Activated naive CD8-positive, alpha-beta T cell treated with anti-CD3 and anti-CD28 coated beads, Interleukin-2, amount 10 ng/mL, durations not matched to agents 7 days and 5 days (primary cell): ENCODE measurements at regions not wholly inside any gene's neighbourhood (a gene's known extent, or its start where the extent isn't known, plus 50 kb on each side); places are given as distances from the start of the nearest gene placed in this dataset.

Experiments
- ATAC-seq: fragments of 150-1000 bp; cut with Tn5 transposase; one replicate; pipeline ENCODE4 v1.10.0; 2021; ENCODE audit warnings: low read depth, moderate library complexity
- POLR2A ChIA-PET: fragments of 350-600 bp; sonication (Branson Sonifier 250); formaldehyde crosslinking; loops from one replicate; lab custom pipeline; 2021; ENCODE audit warnings: antibody characterized with exemption; lab: Charles Lee
- DNase-seq: peaks from one replicate; pipeline ENCODE4 v3.0.0; 2021
- H3K27ac Mint-ChIP-seq: one replicate; pipeline ENCODE4 v1.8.0; 2022; ENCODE audit warnings: mild to moderate bottlenecking, mixed read lengths
- H3K27me3 Mint-ChIP-seq: one replicate; pipeline ENCODE4 v1.8.0; 2022; ENCODE audit warnings: mild to moderate bottlenecking, moderate library complexity, mixed read lengths
- H3K36me3 Mint-ChIP-seq: one replicate; pipeline ENCODE4 v1.8.0; 2021; ENCODE audit warnings: mild to moderate bottlenecking, mixed read lengths
- H3K4me1 Mint-ChIP-seq: one replicate; pipeline ENCODE4 v1.8.0; 2021; ENCODE audit warnings: mixed read lengths
- H3K4me3 Mint-ChIP-seq: one replicate; pipeline ENCODE4 v1.8.0; 2022; ENCODE audit warnings: mild to moderate bottlenecking, moderate library complexity, mixed read lengths
- H3K9me3 Mint-ChIP-seq: one replicate; pipeline ENCODE4 v1.8.0; 2021; ENCODE audit warnings: mixed read lengths

DNA sequence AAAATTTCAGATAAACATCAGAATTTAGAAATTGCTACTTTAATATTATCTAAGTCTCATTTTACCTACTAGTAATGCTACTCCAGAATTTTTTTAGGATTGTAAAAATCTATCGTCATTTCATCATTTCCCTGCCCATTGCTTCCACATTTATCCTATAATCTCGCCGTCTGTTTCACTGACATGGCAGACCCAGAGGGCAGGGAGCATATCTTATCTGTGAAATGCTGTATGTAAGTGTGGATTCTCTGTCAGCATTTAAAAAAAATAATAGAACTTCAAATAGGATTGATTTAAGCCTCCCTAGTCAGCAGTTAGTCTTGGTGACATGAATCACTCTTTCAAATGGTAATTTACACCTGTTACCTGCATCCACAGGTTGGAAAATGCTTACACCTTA, 314.4 kb downstream of the PCDH7 start:
- ATAC-seq (no peak), DNase-seq (no peak)
- POLR2A ChIA-PET = no interaction called here
- Mint-ChIP-seq H3K27me3 (no peaks in the 10 kb centered on the region), H3K4me1 (no peaks in the 10 kb centered on the region), H3K27ac (no peak overlapping the region), H3K36me3 (no peaks in the 10 kb centered on the region), H3K4me3 (no peak overlapping the region), H3K9me3 (no peaks in the 10 kb centered on the region)

DNA sequence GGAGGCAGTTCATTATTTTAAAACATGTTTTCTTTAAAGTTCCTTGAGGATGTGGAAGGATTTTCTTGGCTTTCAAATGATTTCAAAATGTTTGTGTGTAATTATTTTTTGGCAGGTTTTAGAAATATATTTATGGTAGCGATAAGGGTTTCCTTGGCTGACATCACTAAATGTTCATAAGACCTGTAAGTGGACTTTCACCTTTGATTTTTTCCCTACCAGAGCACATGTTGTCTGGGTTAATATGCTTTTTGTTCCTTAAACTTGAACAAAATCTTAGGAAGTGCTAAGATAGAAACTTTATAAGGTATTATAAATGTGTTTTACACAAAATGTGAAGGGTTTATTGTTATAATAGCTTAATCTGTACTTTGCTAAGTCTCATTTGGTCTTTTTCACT, 315.6 kb downstream of the PCDH7 start:
- Mint-ChIP-seq H3K36me3 (no peaks in the 10 kb centered on the region), H3K27me3 (no peaks in the 10 kb centered on the region), H3K9me3 (no peaks in the 10 kb centered on the region), H3K4me1 (no peaks in the 10 kb centered on the region), H3K27ac (no peak overlapping the region), H3K4me3 (no peak overlapping the region)
- POLR2A ChIA-PET = no interaction called here
- DNase-seq = no peak
- ATAC-seq = no peak

GRCh38 chr4:31037703-31038102, 317.5 kb downstream of the PCDH7 start:
- H3K27me3 Mint-ChIP-seq = no peaks in the 10 kb centered on the region
- ATAC-seq = no peak
- H3K36me3 Mint-ChIP-seq = no peaks in the 10 kb centered on the region
- no peaks in the 10 kb centered on the region for H3K9me3 Mint-ChIP-seq
- DNase-seq = no peak
- no peak overlapping the region for H3K4me3 Mint-ChIP-seq
- no peak overlapping the region for H3K27ac Mint-ChIP-seq
- POLR2A ChIA-PET = no interaction called here
- H3K4me1 Mint-ChIP-seq = no peaks in the 10 kb centered on the region

- Mint-ChIP-seq H3K4me1 (no peaks in the 10 kb centered on the region), H3K27ac (no peak overlapping the region), H3K9me3 (no peaks in the 10 kb centered on the region), H3K4me3 (no peak overlapping the region), H3K36me3 (no peaks in the 10 kb centered on the region), H3K27me3 (no peaks in the 10 kb centered on the region)
- no peak for ATAC-seq
- POLR2A ChIA-PET = no interaction called here
- DNase-seq = no peak
Measured at GRCh38 chr4:31039382-31039781, 319.2 kb downstream of the PCDH7 start.

- H3K36me3 Mint-ChIP-seq = no peaks in the 10 kb centered on the region
- DNase-seq (no peak), ATAC-seq (no peak)
- POLR2A ChIA-PET = no interaction called here
- H3K4me1 Mint-ChIP-seq = no peaks in the 10 kb centered on the region
- H3K27ac Mint-ChIP-seq = no peak overlapping the region
- no peaks in the 10 kb centered on the region for H3K27me3 Mint-ChIP-seq
- no peaks in the 10 kb centered on the region for H3K9me3 Mint-ChIP-seq
- no peak overlapping the region for H3K4me3 Mint-ChIP-seq
Measured at GRCh38 chr4:31040106-31040505, 319.9 kb downstream of the PCDH7 start.

DNA sequence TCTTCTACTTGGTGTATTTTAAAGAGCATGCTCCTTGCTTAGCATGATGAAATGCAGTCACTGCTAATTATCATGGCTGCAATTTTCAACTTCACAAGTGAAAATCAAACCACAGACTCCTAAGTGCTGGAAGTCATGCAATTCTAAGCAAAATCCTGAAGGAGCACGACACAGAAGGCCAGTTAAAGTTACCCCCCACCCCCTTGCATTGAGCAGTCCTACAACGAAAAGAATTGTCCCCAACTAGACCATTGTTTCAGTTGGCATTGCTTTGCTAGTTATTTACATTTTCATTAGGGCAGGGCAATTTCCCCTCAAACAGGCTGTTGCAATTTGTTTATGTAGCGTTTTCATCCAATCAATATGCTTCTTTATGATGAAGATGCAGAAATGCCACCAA, 321.2 kb downstream of the PCDH7 start:
- no peaks in the 10 kb centered on the region for H3K27me3 Mint-ChIP-seq
- ATAC-seq = no peak
- POLR2A ChIA-PET = no interaction called here

GRCh38 chr4:31041853-31042252, 321.7 kb downstream of the PCDH7 start:
- DNase-seq (no peak), ATAC-seq (no peak)
- Mint-ChIP-seq H3K9me3 (no peaks in the 10 kb centered on the region), H3K36me3 (no peaks in the 10 kb centered on the region), H3K27me3 (no peaks in the 10 kb centered on the region), H3K4me1 (no peaks in the 10 kb centered on the region), H3K4me3 (no peak overlapping the region), H3K27ac (no peak overlapping the region)
- POLR2A ChIA-PET = no interaction called here

More for the DNA sequence above, 321.2 kb downstream of the PCDH7 start:
- DNase-seq = no peak
- Mint-ChIP-seq H3K27ac (no peak overlapping the region), H3K4me1 (no peaks in the 10 kb centered on the region), H3K4me3 (no peak overlapping the region), H3K9me3 (no peaks in the 10 kb centered on the region), H3K36me3 (no peaks in the 10 kb centered on the region)

- Mint-ChIP-seq H3K4me1 (no peaks in the 10 kb centered on the region), H3K9me3 (no peaks in the 10 kb centered on the region), H3K27me3 (no peaks in the 10 kb centered on the region), H3K4me3 (no peak overlapping the region), H3K36me3 (no peaks in the 10 kb centered on the region), H3K27ac (no peak overlapping the region)
- POLR2A ChIA-PET = no interaction called here
- DNase-seq (no peak), ATAC-seq (no peak)
Measured at GRCh38 chr4:31043382-31044062, 323.4 kb downstream of the PCDH7 start.

- Mint-ChIP-seq H3K4me1 (no peaks in the 10 kb centered on the region), H3K27ac (no peak overlapping the region), H3K27me3 (no peaks in the 10 kb centered on the region), H3K36me3 (no peaks in the 10 kb centered on the region), H3K4me3 (no peak overlapping the region), H3K9me3 (no peaks in the 10 kb centered on the region)
- POLR2A ChIA-PET = no interaction called here
- ATAC-seq = no peak
- DNase-seq = no peak
Measured at GRCh38 chr4:31045151-31045550, 325.0 kb downstream of the PCDH7 start.

DNA sequence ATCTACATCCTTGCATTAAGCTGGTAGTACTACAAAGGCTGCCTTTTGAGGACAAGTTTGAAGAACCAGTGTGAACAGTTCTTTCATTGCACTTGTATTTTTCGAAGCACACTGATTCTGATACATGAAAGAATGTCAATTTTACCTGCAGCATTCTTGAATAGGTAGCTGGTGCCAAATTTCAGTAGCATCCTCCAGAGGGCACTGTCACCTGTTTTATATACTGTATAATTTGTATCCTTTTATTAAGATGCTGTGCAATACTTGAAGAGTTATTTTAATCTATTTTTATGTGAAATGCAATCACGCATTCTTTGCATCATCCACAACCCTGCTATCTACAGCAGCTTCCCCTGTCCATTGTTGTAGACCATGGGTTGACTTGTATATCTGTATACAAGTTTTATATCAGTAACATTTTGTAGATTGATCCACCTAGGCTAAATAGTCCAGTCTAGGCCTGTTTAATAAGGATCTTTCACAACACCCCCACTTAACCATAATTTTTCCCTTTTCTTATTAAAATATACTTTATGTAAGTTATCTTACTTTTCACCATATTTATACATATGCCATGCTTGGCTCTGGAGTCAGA, 325.7 kb downstream of the PCDH7 start:
- no peak overlapping the region for H3K27ac Mint-ChIP-seq
- no peak overlapping the region for H3K4me3 Mint-ChIP-seq
- DNase-seq = no peak
- POLR2A ChIA-PET = no interaction called here
- no peak for ATAC-seq
- H3K27me3 Mint-ChIP-seq = no peaks in the 10 kb centered on the region
- H3K36me3 Mint-ChIP-seq = no peaks in the 10 kb centered on the region
- H3K9me3 Mint-ChIP-seq = no peaks in the 10 kb centered on the region
- no peaks in the 10 kb centered on the region for H3K4me1 Mint-ChIP-seq

GRCh38 chr4:31051151-31051550, 331.0 kb downstream of the PCDH7 start:
- POLR2A ChIA-PET = no interaction called here
- DNase-seq = no peak
- Mint-ChIP-seq H3K36me3 (no peaks in the 10 kb centered on the region), H3K27ac (no peak overlapping the region), H3K9me3 (no peaks in the 10 kb centered on the region), H3K4me3 (no peak overlapping the region), H3K27me3 (no peaks in the 10 kb centered on the region), H3K4me1 (no peaks in the 10 kb centered on the region)
- no peak for ATAC-seq

- Mint-ChIP-seq H3K36me3 (no peaks in the 10 kb centered on the region), H3K27me3 (no peaks in the 10 kb centered on the region), H3K4me3 (no peak overlapping the region), H3K27ac (no peak overlapping the region), H3K9me3 (no peaks in the 10 kb centered on the region), H3K4me1 (no peaks in the 10 kb centered on the region)
- no peak for ATAC-seq
- DNase-seq = no peak
- POLR2A ChIA-PET = no interaction called here
Measured at GRCh38 chr4:31051565-31051964, 331.4 kb downstream of the PCDH7 start.

DNA sequence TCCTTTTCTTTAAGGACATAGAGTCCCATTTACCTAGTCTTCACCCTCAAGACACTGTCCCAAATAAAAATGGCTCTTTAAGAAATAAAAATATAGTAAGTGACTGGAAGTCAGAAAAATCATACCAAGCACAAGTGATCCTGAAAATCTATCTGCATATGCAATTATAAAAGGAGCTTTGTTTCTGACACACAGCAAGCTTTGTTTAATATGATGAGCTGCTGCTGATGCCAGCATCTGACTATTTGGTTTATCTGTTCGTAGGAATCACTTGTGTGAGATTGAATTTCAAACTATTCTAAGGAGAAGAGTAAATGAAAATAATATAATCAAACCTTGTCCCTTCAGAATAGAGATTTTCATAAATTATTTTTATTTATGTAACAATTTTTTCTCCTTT, 332.4 kb downstream of the PCDH7 start:
- peaks cover 2% of the 10 kb centered on the region for H3K9me3 Mint-ChIP-seq
- POLR2A ChIA-PET = no interaction called here
- no peaks in the 10 kb centered on the region for H3K27me3 Mint-ChIP-seq
- H3K4me1 Mint-ChIP-seq = no peaks in the 10 kb centered on the region
- H3K4me3 Mint-ChIP-seq = no peak overlapping the region
- ATAC-seq = no peak
- no peak for DNase-seq
- H3K36me3 Mint-ChIP-seq = no peaks in the 10 kb centered on the region
- no peak overlapping the region for H3K27ac Mint-ChIP-seq

GRCh38 chr4:31053451-31053850, 333.3 kb downstream of the PCDH7 start:
- Mint-ChIP-seq H3K27me3 (no peaks in the 10 kb centered on the region), H3K36me3 (no peaks in the 10 kb centered on the region), H3K27ac (no peak overlapping the region), H3K4me1 (no peaks in the 10 kb centered on the region), H3K9me3 (peaks cover 2% of the 10 kb centered on the region), H3K4me3 (no peak overlapping the region)
- DNase-seq (no peak), ATAC-seq (no peak)
- POLR2A ChIA-PET = no interaction called here
